AG20443 (cell line): ENCODE measurements at regions not wholly inside any gene's neighbourhood (a gene's known extent, or its start where the extent isn't known, plus 50 kb on each side); places are given as distances from the start of the nearest gene placed in this dataset.
"Not testable (repeated sequence)": the region's sequence is repeated elsewhere in the genome, so short reads cannot be mapped to it uniquely, and the experiment has no call there.

Source experiments
- DNase-seq: peaks from one replicate; pipeline ENCODE4 v3.0.0; 2012; ENCODE audit warnings: low spot score, mixed read lengths

- no peak for DNase-seq
Observed at GRCh38 chr13:106096661-106097092, 438.8 kb downstream of the EFNB2 start.

- DNase-seq = no peak
Observed at GRCh38 chr13:106095919-106096318, 439.5 kb downstream of the EFNB2 start.

GRCh38 chr13:106095406-106095805, 440.1 kb downstream of the EFNB2 start:
- DNase-seq = no peak

- no peak for DNase-seq
Observed at GRCh38 chr13:106090001-106090400, 445.5 kb downstream of the EFNB2 start.

- no peak for DNase-seq
Observed at GRCh38 chr13:106089261-106089980, 446.0 kb downstream of the EFNB2 start.

- no peak for DNase-seq
Observed at GRCh38 chr13:106088085-106088484, 447.4 kb downstream of the EFNB2 start.

GRCh38 chr13:106087201-106087600, 448.3 kb downstream of the EFNB2 start:
- no peak for DNase-seq

GRCh38 chr13:106083620-106084350, 451.7 kb downstream of the EFNB2 start:
- peak; percentile 56 for DNase-seq

GRCh38 chr13:106081221-106081620, 454.2 kb downstream of the EFNB2 start:
- DNase-seq = not testable (repeated sequence)

- DNase-seq = no peak
Observed at GRCh38 chr13:106078191-106078590, 457.3 kb downstream of the EFNB2 start.

GRCh38 chr13:106077017-106077416, 458.4 kb downstream of the EFNB2 start:
- no peak for DNase-seq

GRCh38 chr13:106072014-106072413, 463.4 kb downstream of the EFNB2 start:
- DNase-seq = no peak

- peak; percentile 73 for DNase-seq
Observed at GRCh38 chr13:106063591-106064313, 471.7 kb downstream of the EFNB2 start.

GRCh38 chr13:106061781-106062180, 473.7 kb downstream of the EFNB2 start:
- no peak for DNase-seq

GRCh38 chr13:106056851-106057250, 478.6 kb downstream of the EFNB2 start:
- DNase-seq = no peak

- peak; percentile 41 for DNase-seq
Observed at GRCh38 chr13:106052200-106052767, 483.2 kb downstream of the EFNB2 start.

GRCh38 chr13:106049171-106049570, 486.3 kb downstream of the EFNB2 start:
- DNase-seq = no peak

GRCh38 chr13:106048386-106048785, 487.1 kb downstream of the EFNB2 start:
- no peak for DNase-seq

GRCh38 chr13:106047859-106048258, 487.6 kb downstream of the EFNB2 start:
- no peak for DNase-seq

- DNase-seq = no peak
Observed at GRCh38 chr13:106042996-106043581, 492.4 kb downstream of the EFNB2 start.

- DNase-seq = no peak
Observed at GRCh38 chr13:106041445-106041844, 494.0 kb downstream of the EFNB2 start.

- peak; percentile 64 for DNase-seq
Observed at GRCh38 chr13:106038752-106039151, 496.7 kb downstream of the EFNB2 start.
